ENCODE measurements at regions not wholly inside any gene's neighbourhood (a gene's known extent, or its start where the extent isn't known, plus 50 kb on each side); places are given as distances from the start of the nearest gene placed in this dataset.

DNA sequence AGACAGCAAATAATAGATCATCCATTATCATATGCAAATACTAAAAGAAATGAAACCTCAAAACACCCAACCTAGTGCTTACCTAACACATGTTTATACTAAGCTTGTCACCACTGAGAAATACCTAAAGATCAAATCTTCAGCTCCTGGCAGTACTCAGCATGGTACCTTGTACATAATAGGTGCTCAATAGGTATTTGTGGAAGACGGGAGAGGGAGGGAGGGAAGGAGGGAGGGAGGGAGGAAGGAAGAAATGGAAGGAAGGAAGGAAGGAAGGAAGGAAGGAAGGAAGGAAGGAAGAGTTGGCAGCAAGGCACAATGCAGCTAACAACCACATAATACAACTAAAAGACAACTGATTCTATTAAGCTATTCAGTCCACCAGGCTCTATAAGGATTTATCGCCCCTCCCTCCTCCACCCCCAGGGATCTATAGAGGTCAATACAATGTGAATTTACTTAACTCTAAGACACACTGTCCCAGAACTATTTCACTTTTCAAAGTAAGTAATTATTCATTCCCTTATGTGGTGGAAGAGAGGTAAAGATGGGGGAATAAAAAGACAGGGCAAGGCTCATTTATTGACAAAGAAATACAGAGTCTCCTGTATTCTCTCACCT lies 328.9 kb downstream of the PAPSS1 start:
- ChIA-PET CTCF (interaction anchor here (2.6 kb wide), 1 partner anchor 12 kb away, joined by 8 read pairs; no protein-coding TSS in a partner anchor), POLR2A (no interaction called here)
- TF ChIP-seq, protein P1, sequence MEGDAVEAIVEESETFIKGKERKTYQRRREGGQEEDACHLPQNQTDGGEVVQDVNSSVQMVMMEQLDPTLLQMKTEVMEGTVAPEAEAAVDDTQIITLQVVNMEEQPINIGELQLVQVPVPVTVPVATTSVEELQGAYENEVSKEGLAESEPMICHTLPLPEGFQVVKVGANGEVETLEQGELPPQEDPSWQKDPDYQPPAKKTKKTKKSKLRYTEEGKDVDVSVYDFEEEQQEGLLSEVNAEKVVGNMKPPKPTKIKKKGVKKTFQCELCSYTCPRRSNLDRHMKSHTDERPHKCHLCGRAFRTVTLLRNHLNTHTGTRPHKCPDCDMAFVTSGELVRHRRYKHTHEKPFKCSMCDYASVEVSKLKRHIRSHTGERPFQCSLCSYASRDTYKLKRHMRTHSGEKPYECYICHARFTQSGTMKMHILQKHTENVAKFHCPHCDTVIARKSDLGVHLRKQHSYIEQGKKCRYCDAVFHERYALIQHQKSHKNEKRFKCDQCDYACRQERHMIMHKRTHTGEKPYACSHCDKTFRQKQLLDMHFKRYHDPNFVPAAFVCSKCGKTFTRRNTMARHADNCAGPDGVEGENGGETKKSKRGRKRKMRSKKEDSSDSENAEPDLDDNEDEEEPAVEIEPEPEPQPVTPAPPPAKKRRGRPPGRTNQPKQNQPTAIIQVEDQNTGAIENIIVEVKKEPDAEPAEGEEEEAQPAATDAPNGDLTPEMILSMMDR (IDR thresholded peaks at IDR 0.05; ENCODE audit: insufficient read depth, low read length, missing control alignments), result no peak
- DNase-seq (ENCODE audit: low read depth, low spot score), result no peak
- H3K4me3 ChIP-seq (ENCODE audit: low read depth, low read length), result no peak overlapping the region

GRCh38 chr4:107389965-107390364 lies 330.1 kb downstream of the PAPSS1 start:
- CTCF ChIA-PET, result interaction anchor here (2.6 kb wide), 1 partner anchor 11 kb away, joined by 8 read pairs; no protein-coding TSS in a partner anchor
- TF ChIP-seq, protein P1 (IDR thresholded peaks at IDR 0.05; ENCODE audit: insufficient read depth, low read length, missing control alignments), result no peak
- POLR2A ChIA-PET, result no interaction called here

DNA sequence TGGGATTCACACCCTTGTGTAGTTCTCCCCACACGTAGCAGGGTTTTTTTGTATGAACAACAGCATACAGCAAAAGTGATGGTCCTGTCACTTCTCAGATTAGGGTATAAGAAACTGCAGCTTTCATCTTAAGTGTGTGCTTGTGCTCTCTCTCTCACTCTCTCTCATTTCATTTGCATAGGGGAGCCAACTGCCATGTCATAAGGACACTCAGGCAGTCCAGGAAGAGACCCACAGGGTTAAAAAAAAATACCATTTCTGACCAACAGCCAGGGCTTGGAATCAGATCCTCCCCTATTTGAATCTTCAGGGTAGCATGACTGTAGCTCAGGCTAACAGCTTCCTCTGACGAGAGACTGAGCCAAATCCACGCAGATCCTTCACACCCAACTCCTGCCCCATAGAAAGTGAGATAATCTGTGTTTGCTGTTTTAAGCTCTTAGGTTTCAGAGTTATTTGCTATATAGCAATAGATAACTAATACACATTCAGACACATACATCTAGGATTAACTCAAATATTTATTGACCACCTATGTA lies 331.2 kb downstream of the PAPSS1 start:
- TF ChIP-seq, protein P1 (IDR thresholded peaks at IDR 0.05; ENCODE audit: insufficient read depth, low read length, missing control alignments), result no peak

More at GRCh38 chr4:107389965-107390364, 330.1 kb downstream of the PAPSS1 start:
- DNase-seq (ENCODE audit: low read depth, low spot score), result no peak
- H3K4me3 ChIP-seq (ENCODE audit: low read depth, low read length), result no peak overlapping the region

DNA sequence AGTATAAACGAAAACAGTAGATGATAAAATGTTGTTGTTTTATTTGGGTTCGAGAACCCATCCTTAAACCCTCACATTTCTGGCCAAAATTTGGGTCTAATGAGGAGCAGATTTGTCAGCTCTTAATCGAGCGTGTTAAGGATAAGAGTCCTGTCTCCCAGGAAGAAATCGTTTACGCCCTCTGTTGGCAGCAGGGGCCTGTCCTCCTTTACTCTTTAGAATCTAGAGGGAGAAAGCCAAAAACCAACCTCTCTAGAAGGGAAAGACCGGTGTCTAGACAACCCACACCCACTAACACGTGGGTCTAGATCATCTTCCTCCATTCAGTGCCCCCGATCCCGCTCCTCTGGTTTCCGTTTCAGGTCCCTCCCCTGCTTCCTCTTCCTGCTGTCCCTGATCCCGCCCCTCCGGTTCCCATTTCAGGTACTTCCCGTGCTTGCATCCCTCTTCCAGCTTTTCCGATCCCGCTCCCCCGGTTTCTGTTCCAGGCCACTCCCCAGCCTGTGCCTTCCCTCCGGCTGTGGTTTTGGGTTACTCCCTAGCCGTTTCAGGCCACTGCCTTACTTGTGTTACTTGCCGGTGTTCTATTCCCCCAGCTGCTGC lies 339.1 kb downstream of the PAPSS1 start:
- TF ChIP-seq, protein P1 (IDR thresholded peaks at IDR 0.05; ENCODE audit: insufficient read depth, low read length, missing control alignments), result no peak
- H3K4me3 ChIP-seq (ENCODE audit: low read depth, low read length), result no peak overlapping the region
- ChIA-PET POLR2A (no interaction called here), CTCF (interaction anchor here (0.7 to 3.4 kb wide), 5 partner anchors 133 to 288 kb away, joined by 3 to 10 read pairs (median 3); no protein-coding TSS in a partner anchor)
- no peak for DNase-seq (ENCODE audit: low read depth, low spot score)

More for the DNA sequence above, 331.2 kb downstream of the PAPSS1 start:
- POLR2A ChIA-PET, result no interaction called here
- H3K4me3 ChIP-seq (ENCODE audit: low read depth, low read length), result no peak overlapping the region
- CTCF ChIA-PET, result interaction anchor here (1.3 kb wide), 1 partner anchor 11 kb away, joined by 3 read pairs; no protein-coding TSS in a partner anchor
- DNase-seq (ENCODE audit: low read depth, low spot score), result no peak

DNA sequence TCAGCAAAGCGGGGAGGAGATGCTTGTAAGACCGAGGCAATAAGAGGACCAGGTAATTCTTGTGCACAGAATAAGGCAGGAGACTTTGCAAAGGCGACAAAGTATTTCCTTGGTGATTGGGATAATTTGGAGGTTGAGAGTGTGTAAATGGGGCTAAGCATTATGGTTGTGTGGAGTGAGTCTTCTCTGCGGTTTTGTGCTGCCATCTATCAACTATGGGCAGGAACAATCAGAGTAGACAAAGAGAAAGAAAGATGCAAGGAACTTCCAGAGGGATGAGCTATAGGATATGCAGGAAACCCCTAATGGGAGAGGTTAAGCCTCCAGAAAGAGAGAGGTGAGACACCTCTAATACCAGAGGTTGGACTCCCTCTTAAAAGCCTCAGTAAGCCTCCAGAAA lies 339.8 kb downstream of the PAPSS1 start:
- ChIA-PET CTCF (interaction anchor here (0.7 to 3.4 kb wide), 7 partner anchors 132 to 345 kb away, joined by 3 to 10 read pairs (median 3); no protein-coding TSS in a partner anchor), POLR2A (no interaction called here)
- no peak overlapping the region for H3K4me3 ChIP-seq (ENCODE audit: low read depth, low read length)
- DNase-seq (ENCODE audit: low read depth, low spot score), result no peak
- TF ChIP-seq, protein P1 (IDR thresholded peaks at IDR 0.05; ENCODE audit: insufficient read depth, low read length, missing control alignments), result no peak
